ENCODE measurements at regions not wholly inside any gene's neighbourhood (a gene's known extent, or its start where the extent isn't known, plus 50 kb on each side); places are given as distances from the start of the nearest gene placed in this dataset.

DNA sequence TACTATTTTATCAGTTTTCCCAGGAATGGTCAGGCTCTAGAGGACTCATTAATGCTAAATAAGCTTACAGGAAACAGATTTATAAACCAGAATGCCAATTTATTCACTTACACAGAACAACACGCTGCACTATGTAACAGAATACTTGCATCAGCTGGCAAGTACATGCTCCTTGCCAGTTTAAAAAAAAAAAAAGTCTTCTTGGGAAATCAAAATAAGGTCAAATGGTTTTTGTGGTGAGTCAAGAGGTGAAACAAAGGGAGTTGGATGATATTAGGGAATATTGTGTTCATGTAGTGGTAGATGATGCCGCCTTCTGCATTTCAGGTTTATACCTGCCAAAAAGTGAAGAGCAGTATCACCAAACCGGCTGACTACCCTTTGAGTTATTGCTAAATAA is 1322.1 kb upstream of the ZEB2 start:
- in situ Hi-C loops (cut with HindIII; ENCODE audit: low pct_unique_long_range_greater_than_20kb, low sequenced_read_pairs) (no loop called here), intact Hi-C loops (cut with micrococcal nuclease; ENCODE audit: unreplicated experiment) (no loop called here)
- H3K4me3 ChIP-seq (ENCODE audit: low read depth in 2 of 2, low read length in 2 of 2): no peak overlapping the region
- DNase-seq (ENCODE audit: low read depth, low spot score): no peak
- ATAC-seq: no peak
- TF ChIP-seq, protein P1, sequence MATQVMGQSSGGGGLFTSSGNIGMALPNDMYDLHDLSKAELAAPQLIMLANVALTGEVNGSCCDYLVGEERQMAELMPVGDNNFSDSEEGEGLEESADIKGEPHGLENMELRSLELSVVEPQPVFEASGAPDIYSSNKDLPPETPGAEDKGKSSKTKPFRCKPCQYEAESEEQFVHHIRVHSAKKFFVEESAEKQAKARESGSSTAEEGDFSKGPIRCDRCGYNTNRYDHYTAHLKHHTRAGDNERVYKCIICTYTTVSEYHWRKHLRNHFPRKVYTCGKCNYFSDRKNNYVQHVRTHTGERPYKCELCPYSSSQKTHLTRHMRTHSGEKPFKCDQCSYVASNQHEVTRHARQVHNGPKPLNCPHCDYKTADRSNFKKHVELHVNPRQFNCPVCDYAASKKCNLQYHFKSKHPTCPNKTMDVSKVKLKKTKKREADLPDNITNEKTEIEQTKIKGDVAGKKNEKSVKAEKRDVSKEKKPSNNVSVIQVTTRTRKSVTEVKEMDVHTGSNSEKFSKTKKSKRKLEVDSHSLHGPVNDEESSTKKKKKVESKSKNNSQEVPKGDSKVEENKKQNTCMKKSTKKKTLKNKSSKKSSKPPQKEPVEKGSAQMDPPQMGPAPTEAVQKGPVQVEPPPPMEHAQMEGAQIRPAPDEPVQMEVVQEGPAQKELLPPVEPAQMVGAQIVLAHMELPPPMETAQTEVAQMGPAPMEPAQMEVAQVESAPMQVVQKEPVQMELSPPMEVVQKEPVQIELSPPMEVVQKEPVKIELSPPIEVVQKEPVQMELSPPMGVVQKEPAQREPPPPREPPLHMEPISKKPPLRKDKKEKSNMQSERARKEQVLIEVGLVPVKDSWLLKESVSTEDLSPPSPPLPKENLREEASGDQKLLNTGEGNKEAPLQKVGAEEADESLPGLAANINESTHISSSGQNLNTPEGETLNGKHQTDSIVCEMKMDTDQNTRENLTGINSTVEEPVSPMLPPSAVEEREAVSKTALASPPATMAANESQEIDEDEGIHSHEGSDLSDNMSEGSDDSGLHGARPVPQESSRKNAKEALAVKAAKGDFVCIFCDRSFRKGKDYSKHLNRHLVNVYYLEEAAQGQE (IDR thresholded peaks at IDR 0.05; ENCODE audit: insufficient read depth in 1 of 2, low read depth in 2 of 2, low read length in 1 of 2): no peak
- TF ChIP-seq TCF7L2 (IDR thresholded peaks at IDR 0.05; ENCODE audit: low read depth, low read length): no peak
- TF ChIP-seq, protein P2, sequence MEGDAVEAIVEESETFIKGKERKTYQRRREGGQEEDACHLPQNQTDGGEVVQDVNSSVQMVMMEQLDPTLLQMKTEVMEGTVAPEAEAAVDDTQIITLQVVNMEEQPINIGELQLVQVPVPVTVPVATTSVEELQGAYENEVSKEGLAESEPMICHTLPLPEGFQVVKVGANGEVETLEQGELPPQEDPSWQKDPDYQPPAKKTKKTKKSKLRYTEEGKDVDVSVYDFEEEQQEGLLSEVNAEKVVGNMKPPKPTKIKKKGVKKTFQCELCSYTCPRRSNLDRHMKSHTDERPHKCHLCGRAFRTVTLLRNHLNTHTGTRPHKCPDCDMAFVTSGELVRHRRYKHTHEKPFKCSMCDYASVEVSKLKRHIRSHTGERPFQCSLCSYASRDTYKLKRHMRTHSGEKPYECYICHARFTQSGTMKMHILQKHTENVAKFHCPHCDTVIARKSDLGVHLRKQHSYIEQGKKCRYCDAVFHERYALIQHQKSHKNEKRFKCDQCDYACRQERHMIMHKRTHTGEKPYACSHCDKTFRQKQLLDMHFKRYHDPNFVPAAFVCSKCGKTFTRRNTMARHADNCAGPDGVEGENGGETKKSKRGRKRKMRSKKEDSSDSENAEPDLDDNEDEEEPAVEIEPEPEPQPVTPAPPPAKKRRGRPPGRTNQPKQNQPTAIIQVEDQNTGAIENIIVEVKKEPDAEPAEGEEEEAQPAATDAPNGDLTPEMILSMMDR (IDR thresholded peaks at IDR 0.05): no peak
- TF ChIP-seq POLR2AphosphoS5 (IDR thresholded peaks at IDR 0.05; ENCODE audit: low read depth, low read length): no peak
- TF ChIP-seq SIN3A (IDR thresholded peaks at IDR 0.05; ENCODE audit: borderline replicate concordance, insufficient read depth, low read depth, low read length): no peak
- no peaks in the 10 kb centered on the region for H3K27me3 ChIP-seq (ENCODE audit: control insufficient read depth, insufficient read depth, low read length)
- H3K4me1 ChIP-seq (ENCODE audit: control insufficient read depth, insufficient read depth, low read length): no peaks in the 10 kb centered on the region
- BruUV-seq (replicated peaks): no TSS peak
- ChIA-PET POLR2A (no interaction called here), CTCF (no interaction called here)
- H3K9me3 ChIP-seq (ENCODE audit: control insufficient read depth, insufficient read depth, low read depth, low read length): no peaks in the 10 kb centered on the region
- H3K36me3 ChIP-seq (ENCODE audit: control insufficient read depth, insufficient read depth, low read length): no peaks in the 10 kb centered on the region
- H3K27ac ChIP-seq (ENCODE audit: low read length): no peak overlapping the region

DNA sequence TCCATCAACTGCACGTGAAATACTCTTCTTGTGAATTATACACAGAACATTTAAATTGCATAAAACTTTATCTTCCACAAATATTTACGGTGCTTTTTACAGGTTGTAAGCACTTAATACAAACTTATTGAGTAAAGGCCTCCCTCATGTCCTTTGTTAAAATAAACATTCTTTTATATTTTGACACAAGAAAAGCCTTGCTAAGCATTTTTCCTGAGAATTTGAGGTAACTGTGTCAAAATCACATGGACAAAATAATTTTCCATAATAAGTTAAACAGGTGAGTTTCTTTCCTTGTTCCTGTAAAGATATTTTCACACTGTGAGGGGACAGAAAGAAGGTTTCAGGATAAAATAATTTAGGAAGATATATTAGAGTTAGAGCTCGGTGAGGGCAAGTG is 1317.1 kb upstream of the ZEB2 start:
- intact Hi-C loops (cut with micrococcal nuclease; ENCODE audit: unreplicated experiment): no loop called here
- no peak for ATAC-seq
- Histone ChIP-seq H3K4me3 (ENCODE audit: low read depth in 2 of 2, low read length in 2 of 2) (no peak overlapping the region), H3K36me3 (ENCODE audit: control insufficient read depth, insufficient read depth, low read length) (no peaks in the 10 kb centered on the region), H3K9me3 (ENCODE audit: control insufficient read depth, insufficient read depth, low read depth, low read length) (no peaks in the 10 kb centered on the region), H3K4me1 (ENCODE audit: control insufficient read depth, insufficient read depth, low read length) (no peaks in the 10 kb centered on the region), H3K27ac (ENCODE audit: low read length) (no peak overlapping the region), H3K27me3 (ENCODE audit: control insufficient read depth, insufficient read depth, low read length) (no peaks in the 10 kb centered on the region)
- DNase-seq (ENCODE audit: low read depth, low spot score): no peak
- POLR2A ChIA-PET: no interaction called here
- no TSS peak for BruUV-seq (replicated peaks)
- TF ChIP-seq SIN3A (IDR thresholded peaks at IDR 0.05; ENCODE audit: borderline replicate concordance, insufficient read depth, low read depth, low read length) (no peak), POLR2AphosphoS5 (IDR thresholded peaks at IDR 0.05; ENCODE audit: low read depth, low read length) (no peak), TCF7L2 (IDR thresholded peaks at IDR 0.05; ENCODE audit: low read depth, low read length) (no peak)
- TF ChIP-seq, protein P1 (IDR thresholded peaks at IDR 0.05; ENCODE audit: insufficient read depth in 1 of 2, low read depth in 2 of 2, low read length in 1 of 2): no peak
- TF ChIP-seq, protein P2 (IDR thresholded peaks at IDR 0.05): no peak
- CTCF ChIA-PET: no interaction called here
- in situ Hi-C loops (cut with HindIII; ENCODE audit: low pct_unique_long_range_greater_than_20kb, low sequenced_read_pairs): no loop called here
